Naive B cell (primary cell): ENCODE measurements at regions not wholly inside any gene's neighbourhood (a gene's known extent, or its start where the extent isn't known, plus 50 kb on each side); places are given as distances from the start of the nearest gene placed in this dataset.
"Not testable (repeated sequence)": the region's sequence is repeated elsewhere in the genome, so short reads cannot be mapped to it uniquely, and the experiment has no call there.

Experiments
- ATAC-seq, 2 donors: fragments of 150-1000 bp; cut with Tn5 transposase; 2 replicates each; pipeline ENCODE4 v1.10.0; 2021; ENCODE audit warnings: low read depth in 2 of 2, mild to moderate bottlenecking in 2 of 2, moderate library complexity in 2 of 2
- DNase-seq: peaks from one replicate; pipeline ENCODE4 v3.0.0; 2022
- H3K27ac Mint-ChIP-seq, 6 donors: one replicate each; pipeline ENCODE4 v1.8.0; 2020 to 2022; ENCODE audit warnings: mild to moderate bottlenecking in 6 of 6, mixed read lengths in 6 of 6, moderate library complexity in 5 of 6, inconsistent platforms in 2 of 6
- H3K27me3 Mint-ChIP-seq, 3 donors: one replicate each; pipeline ENCODE4 v1.8.0; 2021 to 2022; ENCODE audit warnings: mixed read lengths in 3 of 3, mild to moderate bottlenecking in 1 of 3
- H3K36me3 Mint-ChIP-seq, 2 donors: one replicate each; pipeline ENCODE4 v1.8.0; 2020 to 2022; ENCODE audit warnings: mixed read lengths in 2 of 2, inconsistent platforms in 1 of 2, mild to moderate bottlenecking in 1 of 2
- H3K4me1 Mint-ChIP-seq, 3 donors: one replicate each; pipeline ENCODE4 v1.8.0; 2020 to 2022; ENCODE audit warnings: mixed read lengths in 3 of 3, inconsistent platforms in 1 of 3, mild to moderate bottlenecking in 1 of 3, moderate library complexity in 1 of 3
- H3K4me3 Mint-ChIP-seq, 8 donors: one replicate each; pipeline ENCODE4 v1.8.0; 2020 to 2022; ENCODE audit warnings: mild to moderate bottlenecking in 8 of 8, mixed read lengths in 8 of 8, moderate library complexity in 8 of 8, inconsistent platforms in 2 of 8
- H3K9me3 Mint-ChIP-seq, 7 donors: one replicate each; pipeline ENCODE4 v1.8.0; 2020 to 2022; ENCODE audit warnings: mixed read lengths in 7 of 7, mild to moderate bottlenecking in 5 of 7, inconsistent platforms in 2 of 7, moderate library complexity in 1 of 7

GRCh38 chr7:128561116-128561722 lies 84.7 kb downstream of the METTL2B start:
- peaks cover 10 to 26% (median 16%) of the 10 kb centered on the region in 3 donors for H3K4me1 Mint-ChIP-seq
- H3K27me3 Mint-ChIP-seq = not testable (repeated sequence)

GRCh38 chr7:128562795-128563194 lies 86.2 kb downstream of the METTL2B start:
- H3K9me3 Mint-ChIP-seq, H3K36me3 Mint-ChIP-seq, ATAC-seq, H3K27ac Mint-ChIP-seq, DNase-seq, H3K4me3 Mint-ChIP-seq, H3K27me3 Mint-ChIP-seq: not testable (repeated sequence)
- peaks cover 10 to 26% (median 16%) of the 10 kb centered on the region in 3 donors for H3K4me1 Mint-ChIP-seq

More at GRCh38 chr7:128561116-128561722, 84.7 kb downstream of the METTL2B start:
- not testable (repeated sequence) for H3K36me3 Mint-ChIP-seq, ATAC-seq, H3K4me3 Mint-ChIP-seq, H3K9me3 Mint-ChIP-seq, DNase-seq
- peak overlapping the region in 2 of 6 donors; percentile 23 to 88 for H3K27ac Mint-ChIP-seq

- ATAC-seq, H3K27me3 Mint-ChIP-seq, DNase-seq, H3K9me3 Mint-ChIP-seq, H3K4me3 Mint-ChIP-seq: not testable (repeated sequence)
- H3K27ac Mint-ChIP-seq = peak overlapping the region in 2 of 6 donors; percentile 2 to 36
- H3K4me1 Mint-ChIP-seq = peaks cover 16 to 24% (median 22%) of the 10 kb centered on the region in 3 donors
- peaks cover 0 to 11% of the 10 kb centered on the region in 2 donors for H3K36me3 Mint-ChIP-seq
Observed at GRCh38 chr7:128564123-128564700, 87.7 kb downstream of the METTL2B start.

GRCh38 chr7:128564932-128565864 lies 88.7 kb downstream of the METTL2B start:
- not testable (repeated sequence) for H3K4me3 Mint-ChIP-seq, DNase-seq, H3K27ac Mint-ChIP-seq, H3K9me3 Mint-ChIP-seq, H3K27me3 Mint-ChIP-seq
- Mint-ChIP-seq H3K4me1 (peaks cover 12 to 26% (median 15%) of the 10 kb centered on the region in 3 donors), H3K36me3 (peaks cover 0 to 11% of the 10 kb centered on the region in 2 donors)
- peak in 1 of 2 donors; percentile 40 for ATAC-seq

- H3K4me3 Mint-ChIP-seq, H3K9me3 Mint-ChIP-seq, H3K27me3 Mint-ChIP-seq, H3K27ac Mint-ChIP-seq, ATAC-seq, H3K36me3 Mint-ChIP-seq, H3K4me1 Mint-ChIP-seq, DNase-seq: not testable (repeated sequence)
Observed at GRCh38 chr7:128575277-128575676, 96.8 kb upstream of the GARIN1A start.

GRCh38 chr7:128576953-128577352 lies 95.1 kb upstream of the GARIN1A start:
- DNase-seq, H3K36me3 Mint-ChIP-seq, H3K9me3 Mint-ChIP-seq, H3K4me1 Mint-ChIP-seq, H3K4me3 Mint-ChIP-seq, H3K27me3 Mint-ChIP-seq, H3K27ac Mint-ChIP-seq, ATAC-seq: not testable (repeated sequence)

- H3K9me3 Mint-ChIP-seq, ATAC-seq, H3K4me3 Mint-ChIP-seq, H3K27ac Mint-ChIP-seq, H3K27me3 Mint-ChIP-seq, H3K4me1 Mint-ChIP-seq, DNase-seq: not testable (repeated sequence)
- H3K36me3 Mint-ChIP-seq = peaks cover 9 to 11% of the 10 kb centered on the region in 2 donors
Observed at GRCh38 chr7:128579843-128580242, 92.2 kb upstream of the GARIN1A start.

GRCh38 chr7:128581100-128581499 lies 91.0 kb upstream of the GARIN1A start:
- not testable (repeated sequence) for H3K27me3 Mint-ChIP-seq, H3K4me1 Mint-ChIP-seq, H3K9me3 Mint-ChIP-seq, H3K27ac Mint-ChIP-seq, H3K4me3 Mint-ChIP-seq, ATAC-seq, DNase-seq
- H3K36me3 Mint-ChIP-seq = peaks cover 9 to 11% of the 10 kb centered on the region in 2 donors

GRCh38 chr7:128581825-128582561 lies 90.1 kb upstream of the GARIN1A start:
- not testable (repeated sequence) for H3K4me1 Mint-ChIP-seq
- H3K36me3 Mint-ChIP-seq = peaks cover 11 to 17% of the 10 kb centered on the region in 2 donors
- H3K27ac Mint-ChIP-seq = peak overlapping the region in 1 of 6 donors; percentile 49

GRCh38 chr7:128586715-128587114 lies 85.4 kb upstream of the GARIN1A start:
- not testable (repeated sequence) for H3K27me3 Mint-ChIP-seq, H3K4me3 Mint-ChIP-seq, DNase-seq, ATAC-seq, H3K9me3 Mint-ChIP-seq
- Mint-ChIP-seq H3K4me1 (peaks cover 2 to 11% (median 4%) of the 10 kb centered on the region in 3 donors), H3K27ac (peak overlapping the region in 2 of 6 donors; percentile 19 to 68), H3K36me3 (peaks cover 11 to 18% of the 10 kb centered on the region in 2 donors)

More at GRCh38 chr7:128581825-128582561, 90.1 kb upstream of the GARIN1A start:
- H3K4me3 Mint-ChIP-seq, DNase-seq, H3K9me3 Mint-ChIP-seq, H3K27me3 Mint-ChIP-seq, ATAC-seq: not testable (repeated sequence)

GRCh38 chr7:128591705-128592104 lies 80.4 kb upstream of the GARIN1A start:
- no peak overlapping the region for H3K27ac Mint-ChIP-seq
- ATAC-seq = no peak
- no peak for DNase-seq
- H3K4me1 Mint-ChIP-seq = peaks cover 2 to 5% (median 4%) of the 10 kb centered on the region in 3 donors
- H3K9me3 Mint-ChIP-seq = peaks cover 0 to 1% (median 0%) of the 10 kb centered on the region in 7 donors
- H3K36me3 Mint-ChIP-seq = peaks cover 4 to 8% of the 10 kb centered on the region in 2 donors
- H3K27me3 Mint-ChIP-seq = no peaks in the 10 kb centered on the region
- no peak overlapping the region for H3K4me3 Mint-ChIP-seq

- H3K4me1 Mint-ChIP-seq, H3K9me3 Mint-ChIP-seq, H3K27me3 Mint-ChIP-seq, DNase-seq, H3K36me3 Mint-ChIP-seq, H3K4me3 Mint-ChIP-seq, ATAC-seq: not testable (repeated sequence)
- H3K27ac Mint-ChIP-seq = peak overlapping the region in 1 of 6 donors; percentile 75
Observed at GRCh38 chr7:128592209-128592608, 79.9 kb upstream of the GARIN1A start.

- H3K9me3 Mint-ChIP-seq = not testable (repeated sequence)
Observed at GRCh38 chr7:128594061-128594460, 78.0 kb upstream of the GARIN1A start.

More at GRCh38 chr7:128594061-128594460, 78.0 kb upstream of the GARIN1A start:
- peak overlapping the region in 1 of 6 donors; percentile 79 for H3K27ac Mint-ChIP-seq
- not testable (repeated sequence) for H3K27me3 Mint-ChIP-seq, H3K4me3 Mint-ChIP-seq, DNase-seq, H3K4me1 Mint-ChIP-seq, H3K36me3 Mint-ChIP-seq, ATAC-seq
